ENCODE measurements at regions not wholly inside any gene's neighbourhood (a gene's known extent, or its start where the extent isn't known, plus 50 kb on each side); places are given as distances from the start of the nearest gene placed in this dataset.

GRCh38 chr1:222140206-222140605 lies 398.3 kb upstream of the DUSP10 start (continued):
- no peak for TF ChIP-seq CTCF (IDR thresholded peaks at IDR 0.05; ENCODE audit: control extremely low read depth in 1 of 3, insufficient read depth in 1 of 3, low read depth in 1 of 3, low read length in 3 of 3)
- TF ChIP-seq E2F6 (IDR thresholded peaks at IDR 0.05), result no peak
- no peak for TF ChIP-seq CHD7 (IDR thresholded peaks at IDR 0.05; ENCODE audit: insufficient replicate concordance, low read length)
- TF ChIP-seq EGR1 (IDR thresholded peaks at IDR 0.05; ENCODE audit: borderline replicate concordance, low read depth, low read length), result no peak
- TF ChIP-seq YY1 (IDR thresholded peaks at IDR 0.05; ENCODE audit: low read depth, low read length), result no peak

All from H1 (cell line).